Urothelium cell line (cell line): ENCODE measurements at regions not wholly inside any gene's neighbourhood (a gene's known extent, or its start where the extent isn't known, plus 50 kb on each side); places are given as distances from the start of the nearest gene placed in this dataset.

Experiments
- DNase-seq: peaks from one replicate; pipeline ENCODE4 v3.0.0; 2011; ENCODE audit warnings: low spot score, mixed read lengths
- FAIRE-seq: peaks from 2 replicates; lab custom pipeline; 2011; peaks lifted over from hg19 to GRCh38; lab: Jason Lieb, UNC

- no peak for DNase-seq
- FAIRE-seq, result no peak
Measured at GRCh38 chr2:191738003-191738402, 60.1 kb downstream of the NABP1 start.

GRCh38 chr2:191738667-191739066 is 60.7 kb downstream of the NABP1 start:
- FAIRE-seq (no peak), DNase-seq (no peak)

GRCh38 chr2:191739194-191739593 is 61.3 kb downstream of the NABP1 start:
- no peak for DNase-seq
- FAIRE-seq, result no peak

GRCh38 chr2:191740016-191740419 is 62.1 kb downstream of the NABP1 start:
- DNase-seq, result no peak
- no peak for FAIRE-seq

GRCh38 chr2:191740759-191741158 is 62.8 kb downstream of the NABP1 start:
- FAIRE-seq (no peak), DNase-seq (no peak)

- no peak for FAIRE-seq
- DNase-seq, result peak; percentile 35
Measured at GRCh38 chr2:191746346-191747169, 68.6 kb downstream of the NABP1 start.

- FAIRE-seq (no peak), DNase-seq (no peak)
Measured at GRCh38 chr2:191747170-191747530, 69.2 kb downstream of the NABP1 start.

- no peak for FAIRE-seq
- no peak for DNase-seq
Measured at GRCh38 chr2:191748059-191748461, 70.1 kb downstream of the NABP1 start.

GRCh38 chr2:191748528-191749180 is 70.7 kb downstream of the NABP1 start:
- no peak for DNase-seq
- FAIRE-seq, result no peak

GRCh38 chr2:191749181-191749540 is 71.2 kb downstream of the NABP1 start:
- FAIRE-seq (no peak), DNase-seq (no peak)

GRCh38 chr2:191754103-191754502 is 76.2 kb downstream of the NABP1 start:
- DNase-seq (no peak), FAIRE-seq (peak; percentile 20)

GRCh38 chr2:191756761-191757160 is 78.8 kb downstream of the NABP1 start:
- no peak for FAIRE-seq
- no peak for DNase-seq

GRCh38 chr2:191757208-191757607 is 79.3 kb downstream of the NABP1 start:
- DNase-seq (no peak), FAIRE-seq (no peak)

GRCh38 chr2:191758518-191759507 is 80.9 kb downstream of the NABP1 start:
- FAIRE-seq, result peak; percentile 84

GRCh38 chr2:191759680-191760079 is 81.7 kb downstream of the NABP1 start:
- FAIRE-seq, result no peak
- DNase-seq, result no peak

More at GRCh38 chr2:191758518-191759507, 80.9 kb downstream of the NABP1 start:
- peak; percentile 89 for DNase-seq

- FAIRE-seq, result no peak
- no peak for DNase-seq
Measured at GRCh38 chr2:191760655-191761262, 82.8 kb downstream of the NABP1 start.

GRCh38 chr2:191773136-191773535 is 73.8 kb downstream of the CAVIN2 start:
- FAIRE-seq, result no peak

GRCh38 chr2:191777351-191777750 is 69.5 kb downstream of the CAVIN2 start:
- no peak for FAIRE-seq
- no peak for DNase-seq

More at GRCh38 chr2:191773136-191773535, 73.8 kb downstream of the CAVIN2 start:
- DNase-seq, result no peak

GRCh38 chr2:191778041-191778440 is 68.8 kb downstream of the CAVIN2 start:
- no peak for DNase-seq

GRCh38 chr2:191782351-191782750 is 64.5 kb downstream of the CAVIN2 start:
- no peak for DNase-seq
- no peak for FAIRE-seq

More at GRCh38 chr2:191778041-191778440, 68.8 kb downstream of the CAVIN2 start:
- no peak for FAIRE-seq

- no peak for DNase-seq
- no peak for FAIRE-seq
Measured at GRCh38 chr2:191783416-191783815, 63.5 kb downstream of the CAVIN2 start.
